ENCODE measurements at regions not wholly inside any gene's neighbourhood (a gene's known extent, or its start where the extent isn't known, plus 50 kb on each side); places are given as distances from the start of the nearest gene placed in this dataset.

DNA sequence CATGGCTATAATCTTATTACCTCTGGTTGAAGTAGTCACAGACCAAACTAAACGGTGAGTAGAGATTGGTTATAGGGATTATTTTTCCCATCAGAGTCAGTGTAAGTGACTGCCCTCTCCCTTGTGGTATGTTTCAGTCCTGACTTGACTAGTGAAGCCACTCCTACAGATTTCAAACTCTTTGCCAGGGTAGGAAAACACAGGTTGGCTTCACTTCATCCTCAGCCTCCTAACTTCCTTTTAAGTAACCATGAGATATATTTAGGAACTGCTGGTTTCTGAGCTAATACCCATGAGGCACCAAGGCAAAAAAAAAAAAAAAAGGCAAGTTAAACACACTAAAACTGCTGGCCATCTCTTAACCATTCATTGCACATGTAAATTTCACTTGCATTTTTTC is 349.2 kb upstream of the MCTP2 start:
- no peak for TF ChIP-seq HDAC2 (IDR thresholded peaks at IDR 0.05; ENCODE audit: borderline replicate concordance in 1 of 2, low read depth in 2 of 2, low read length in 2 of 2)
- TF ChIP-seq, protein P1, sequence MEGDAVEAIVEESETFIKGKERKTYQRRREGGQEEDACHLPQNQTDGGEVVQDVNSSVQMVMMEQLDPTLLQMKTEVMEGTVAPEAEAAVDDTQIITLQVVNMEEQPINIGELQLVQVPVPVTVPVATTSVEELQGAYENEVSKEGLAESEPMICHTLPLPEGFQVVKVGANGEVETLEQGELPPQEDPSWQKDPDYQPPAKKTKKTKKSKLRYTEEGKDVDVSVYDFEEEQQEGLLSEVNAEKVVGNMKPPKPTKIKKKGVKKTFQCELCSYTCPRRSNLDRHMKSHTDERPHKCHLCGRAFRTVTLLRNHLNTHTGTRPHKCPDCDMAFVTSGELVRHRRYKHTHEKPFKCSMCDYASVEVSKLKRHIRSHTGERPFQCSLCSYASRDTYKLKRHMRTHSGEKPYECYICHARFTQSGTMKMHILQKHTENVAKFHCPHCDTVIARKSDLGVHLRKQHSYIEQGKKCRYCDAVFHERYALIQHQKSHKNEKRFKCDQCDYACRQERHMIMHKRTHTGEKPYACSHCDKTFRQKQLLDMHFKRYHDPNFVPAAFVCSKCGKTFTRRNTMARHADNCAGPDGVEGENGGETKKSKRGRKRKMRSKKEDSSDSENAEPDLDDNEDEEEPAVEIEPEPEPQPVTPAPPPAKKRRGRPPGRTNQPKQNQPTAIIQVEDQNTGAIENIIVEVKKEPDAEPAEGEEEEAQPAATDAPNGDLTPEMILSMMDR (IDR thresholded peaks at IDR 0.05; ENCODE audit: control extremely low read depth in 1 of 3, insufficient read depth in 1 of 3, low read depth in 1 of 3, low read length in 3 of 3), result no peak
- no peak for TF ChIP-seq SUZ12 (IDR thresholded peaks at IDR 0.05; ENCODE audit: low read length)
- TF ChIP-seq RAD21 (IDR thresholded peaks at IDR 0.05 in 1 of 2, conservative IDR thresholded peaks at IDR 0.05 in 1 of 2; ENCODE audit: low read depth in 2 of 2, low read length in 2 of 2), result no peak
- TF ChIP-seq EZH2 (IDR thresholded peaks at IDR 0.05; ENCODE audit: low read depth, low read length, severe bottlenecking), result no peak
- no peak for TF ChIP-seq NANOG (IDR thresholded peaks at IDR 0.05; ENCODE audit: insufficient read depth, low read depth, low read length, poor library complexity, severe bottlenecking)
- no peak for TF ChIP-seq JUND (IDR thresholded peaks at IDR 0.05; ENCODE audit: low read length)
- TF ChIP-seq TBP (IDR thresholded peaks at IDR 0.05; ENCODE audit: low read depth, low read length), result no peak
- no peak for TF ChIP-seq EP300 (IDR thresholded peaks at IDR 0.05; ENCODE audit: borderline replicate concordance in 1 of 2, low read depth in 2 of 2, low read length in 2 of 2)
- TF ChIP-seq POLR2AphosphoS5 (IDR thresholded peaks at IDR 0.05; ENCODE audit: low read depth, low read length), result no peak
- TF ChIP-seq, protein P2, sequence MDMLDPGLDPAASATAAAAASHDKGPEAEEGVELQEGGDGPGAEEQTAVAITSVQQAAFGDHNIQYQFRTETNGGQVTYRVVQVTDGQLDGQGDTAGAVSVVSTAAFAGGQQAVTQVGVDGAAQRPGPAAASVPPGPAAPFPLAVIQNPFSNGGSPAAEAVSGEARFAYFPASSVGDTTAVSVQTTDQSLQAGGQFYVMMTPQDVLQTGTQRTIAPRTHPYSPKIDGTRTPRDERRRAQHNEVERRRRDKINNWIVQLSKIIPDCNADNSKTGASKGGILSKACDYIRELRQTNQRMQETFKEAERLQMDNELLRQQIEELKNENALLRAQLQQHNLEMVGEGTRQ (IDR thresholded peaks at IDR 0.05; ENCODE audit: low read length), result no peak
- no peak for TF ChIP-seq JUN (IDR thresholded peaks at IDR 0.05; ENCODE audit: low read depth, low read length)
- no peak for TF ChIP-seq POLR2A (IDR thresholded peaks at IDR 0.05; ENCODE audit: control extremely low read depth in 1 of 2, low read depth in 2 of 2, low read length in 2 of 2)
- TF ChIP-seq GTF2F1 (IDR thresholded peaks at IDR 0.05; ENCODE audit: borderline replicate concordance, low read depth, low read length), result no peak

Measured in H1 (cell line).